Mesendoderm (in vitro differentiated cells): ENCODE measurements at regions not wholly inside any gene's neighbourhood (a gene's known extent, or its start where the extent isn't known, plus 50 kb on each side); places are given as distances from the start of the nearest gene placed in this dataset.

ENCODE experiments used
- DNase-seq: peaks from one replicate; pipeline ENCODE4 v3.0.0; 2013
- H2AK5ac ChIP-seq: 2 replicates; pipeline ENCODE4 v1.6.1; 2013; ENCODE audit warnings: low read length, inconsistent platforms
- H2BK120ac ChIP-seq: 2 replicates; pipeline ENCODE4 v1.6.1; 2013; ENCODE audit warnings: low read depth, mild to moderate bottlenecking, low read length, moderate library complexity, mixed read lengths
- H2BK15ac ChIP-seq: replicated peaks from 2 replicates; pipeline ENCODE4 v1.6.1; 2013; ENCODE audit warnings: low read depth, mild to moderate bottlenecking, moderate library complexity
- H2BK5ac ChIP-seq: 2 replicates; pipeline ENCODE4 v1.6.1; 2013; ENCODE audit warnings: low read length, inconsistent platforms
- H3K18ac ChIP-seq: 2 replicates; pipeline ENCODE4 v1.6.1; 2013; ENCODE audit warnings: mild to moderate bottlenecking, low read length, mixed read lengths
- H3K23ac ChIP-seq: one replicate; pipeline ENCODE4 v1.6.1; 2013; ENCODE audit warnings: low read length
- H3K27ac ChIP-seq: 2 replicates; pipeline ENCODE4 v1.5.1; 2013; ENCODE audit warnings: low read depth, mild to moderate bottlenecking, inconsistent platforms, low read length, moderate library complexity
- H3K27me3 ChIP-seq: 2 replicates; pipeline ENCODE4 v1.6.1; 2013; ENCODE audit warnings: low read length, control low read depth, mild to moderate bottlenecking, inconsistent platforms; ENCODE audit not compliant: insufficient read depth, poor library complexity
- H3K36me3 ChIP-seq: 2 replicates; pipeline ENCODE4 v1.6.1; 2013; ENCODE audit warnings: low read length, inconsistent platforms; ENCODE audit not compliant: control insufficient read depth, insufficient read depth
- H3K4ac ChIP-seq: one replicate; pipeline ENCODE4 v1.6.1; 2013; ENCODE audit warnings: low read depth, mild to moderate bottlenecking, low read length, moderate library complexity
- H3K4me1 ChIP-seq: 2 replicates; pipeline ENCODE4 v1.6.1; 2013; ENCODE audit warnings: low read depth, low read length, inconsistent platforms; ENCODE audit not compliant: control insufficient read depth
- H3K4me2 ChIP-seq: 2 replicates; pipeline ENCODE4 v1.6.1; 2013; ENCODE audit warnings: low read length
- H3K4me3 ChIP-seq: 2 replicates; pipeline ENCODE4 v1.5.1; 2013; ENCODE audit warnings: mild to moderate bottlenecking, low read length
- H3K56ac ChIP-seq: one replicate; pipeline ENCODE4 v1.6.1; 2013; ENCODE audit warnings: low read length
- H3K79me1 ChIP-seq: 2 replicates; pipeline ENCODE4 v1.6.1; 2013; ENCODE audit warnings: low read length, inconsistent platforms
- H3K79me2 ChIP-seq: 2 replicates; pipeline ENCODE4 v1.6.1; 2013; ENCODE audit warnings: mild to moderate bottlenecking, low read length; ENCODE audit not compliant: control insufficient read depth, insufficient read depth
- H3K9ac ChIP-seq: 2 replicates; pipeline ENCODE4 v1.6.1; 2013; ENCODE audit warnings: low read length, inconsistent platforms
- H4K5ac ChIP-seq: one replicate; pipeline ENCODE4 v1.6.1; 2013; ENCODE audit warnings: low read length
- H4K8ac ChIP-seq: one replicate; pipeline ENCODE4 v1.6.1; 2013; ENCODE audit warnings: low read depth, mild to moderate bottlenecking, control low read depth, low read length, moderate library complexity
- WGBS: extraction: QIAGEN DNeasy Blood & Tissue Kit; methylation state at CpG from one replicate; pipeline ENCODE4 v1.1.7; 2013; ENCODE audit warnings: low lambda C conversion rate, missing lambda C conversion rate; ENCODE audit not compliant: insufficient coverage; ENCODE audit errors: extremely low coverage; 5-methylcytosine and 5-hydroxymethylcytosine counted together

- no peaks in the 10 kb centered on the region for H3K79me1 ChIP-seq
- no peak overlapping the region for H2BK15ac ChIP-seq
Observed at GRCh38 chr18:28457784-28458183, 280.9 kb upstream of the CDH2 start.

GRCh38 chr18:28455971-28456370 is 279.0 kb upstream of the CDH2 start:
- Histone ChIP-seq H3K4me3 (no peak overlapping the region), H3K56ac (no peak overlapping the region), H3K79me2 (no peaks in the 10 kb centered on the region), H3K23ac (no peak overlapping the region), H3K4ac (no peak overlapping the region), H2AK5ac (no peak overlapping the region), H3K27ac (no peak overlapping the region), H3K79me1 (no peaks in the 10 kb centered on the region), H3K9ac (no peak overlapping the region), H4K5ac (no peak overlapping the region), H4K8ac (no peak overlapping the region), H2BK120ac (no peak overlapping the region), H3K4me2 (no peak overlapping the region), H3K4me1 (no peaks in the 10 kb centered on the region), H3K18ac (no peak overlapping the region), H2BK5ac (no peak overlapping the region), H3K27me3 (no peaks in the 10 kb centered on the region), H3K36me3 (no peaks in the 10 kb centered on the region), H2BK15ac (no peak overlapping the region)
- DNase-seq: no peak
- no CpG with 5 or more reads among the region's 2 CpGs for WGBS

More at GRCh38 chr18:28457784-28458183, 280.9 kb upstream of the CDH2 start:
- no peak overlapping the region for H2AK5ac ChIP-seq
- H3K27ac ChIP-seq: no peak overlapping the region
- no peak overlapping the region for H3K56ac ChIP-seq
- no peak overlapping the region for H3K4me3 ChIP-seq
- no peak overlapping the region for H3K18ac ChIP-seq
- no peak overlapping the region for H2BK5ac ChIP-seq
- H3K4ac ChIP-seq: no peak overlapping the region
- H3K36me3 ChIP-seq: no peaks in the 10 kb centered on the region
- no peak overlapping the region for H2BK120ac ChIP-seq
- H3K4me1 ChIP-seq: no peaks in the 10 kb centered on the region
- WGBS: no CpG with 5 or more reads among the region's 2 CpGs
- H4K5ac ChIP-seq: no peak overlapping the region
- H4K8ac ChIP-seq: no peak overlapping the region
- no peak overlapping the region for H3K4me2 ChIP-seq
- H3K9ac ChIP-seq: no peak overlapping the region
- H3K79me2 ChIP-seq: no peaks in the 10 kb centered on the region
- no peaks in the 10 kb centered on the region for H3K27me3 ChIP-seq
- no peak for DNase-seq
- no peak overlapping the region for H3K23ac ChIP-seq

GRCh38 chr18:28439870-28440269 is 262.9 kb upstream of the CDH2 start:
- Histone ChIP-seq H3K4me2 (no peak overlapping the region), H3K36me3 (no peaks in the 10 kb centered on the region)

DNA sequence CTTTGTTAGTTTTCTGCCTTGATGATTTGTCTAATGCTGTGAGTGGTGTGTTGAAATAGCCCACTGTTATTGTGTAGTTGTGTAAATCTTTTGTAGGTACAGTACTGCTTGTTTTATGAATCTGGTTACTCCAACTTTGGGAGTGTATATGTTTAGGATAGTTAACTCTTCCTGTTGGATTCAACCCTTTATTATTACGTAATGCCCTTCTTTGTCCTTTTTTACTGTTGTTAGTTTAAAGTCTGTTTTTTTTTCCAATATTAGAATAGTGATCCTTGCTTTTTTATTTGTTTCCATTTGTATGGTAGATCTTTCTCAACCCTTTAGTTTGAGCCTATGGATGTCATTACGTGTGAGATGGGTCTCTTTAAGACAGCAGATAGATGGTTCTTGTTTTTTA is 261.5 kb upstream of the CDH2 start:
- no peak overlapping the region for H3K4ac ChIP-seq
- no CpG with 5 or more reads among the region's 2 CpGs for WGBS
- H3K18ac ChIP-seq: no peak overlapping the region
- no peak overlapping the region for H3K56ac ChIP-seq
- H2BK120ac ChIP-seq: no peak overlapping the region
- no peak overlapping the region for H2BK15ac ChIP-seq
- H3K79me1 ChIP-seq: no peaks in the 10 kb centered on the region
- no peak overlapping the region for H3K4me3 ChIP-seq
- H3K36me3 ChIP-seq: no peaks in the 10 kb centered on the region
- H2AK5ac ChIP-seq: no peak overlapping the region
- no peaks in the 10 kb centered on the region for H3K79me2 ChIP-seq
- no peak overlapping the region for H4K5ac ChIP-seq
- H2BK5ac ChIP-seq: no peak overlapping the region
- no peak overlapping the region for H3K27ac ChIP-seq
- no peak overlapping the region for H3K23ac ChIP-seq
- no peak overlapping the region for H3K4me2 ChIP-seq
- H4K8ac ChIP-seq: no peak overlapping the region
- H3K9ac ChIP-seq: no peak overlapping the region
- no peaks in the 10 kb centered on the region for H3K27me3 ChIP-seq
- no peaks in the 10 kb centered on the region for H3K4me1 ChIP-seq
- DNase-seq: no peak

More at GRCh38 chr18:28439870-28440269, 262.9 kb upstream of the CDH2 start:
- no peak overlapping the region for H3K9ac ChIP-seq
- no peak overlapping the region for H3K4ac ChIP-seq
- no peak overlapping the region for H2BK120ac ChIP-seq
- H3K23ac ChIP-seq: no peak overlapping the region
- H3K4me1 ChIP-seq: no peaks in the 10 kb centered on the region
- no peak overlapping the region for H3K56ac ChIP-seq
- H2AK5ac ChIP-seq: no peak overlapping the region
- no peaks in the 10 kb centered on the region for H3K79me2 ChIP-seq
- H2BK15ac ChIP-seq: no peak overlapping the region
- H3K27ac ChIP-seq: no peak overlapping the region
- no peak overlapping the region for H4K5ac ChIP-seq
- no peak overlapping the region for H2BK5ac ChIP-seq
- no peaks in the 10 kb centered on the region for H3K27me3 ChIP-seq
- no peak overlapping the region for H4K8ac ChIP-seq
- H3K18ac ChIP-seq: no peak overlapping the region
- DNase-seq: no peak
- no peaks in the 10 kb centered on the region for H3K79me1 ChIP-seq
- no peak overlapping the region for H3K4me3 ChIP-seq

DNA sequence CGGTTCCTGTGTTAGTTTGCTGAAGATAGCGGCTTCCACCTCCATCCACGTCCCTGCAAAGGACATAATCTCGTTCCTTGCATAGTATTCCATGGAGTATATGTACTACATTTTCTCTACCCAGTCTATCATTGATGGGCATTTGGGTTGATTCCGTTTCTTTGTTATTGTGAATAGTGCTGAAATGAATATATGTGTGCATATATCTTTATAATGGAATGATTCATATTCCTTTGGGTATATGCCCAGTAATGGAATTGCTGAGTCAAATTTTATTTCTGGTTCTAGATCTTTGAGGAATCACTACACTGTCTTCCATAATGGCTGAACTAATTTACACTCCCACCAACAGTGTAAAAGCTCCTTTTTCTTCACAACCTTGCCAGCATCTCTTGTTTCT is 255.4 kb upstream of the CDH2 start:
- no peak overlapping the region for H3K4ac ChIP-seq
- no CpG with 5 or more reads among the region's 5 CpGs for WGBS

DNA sequence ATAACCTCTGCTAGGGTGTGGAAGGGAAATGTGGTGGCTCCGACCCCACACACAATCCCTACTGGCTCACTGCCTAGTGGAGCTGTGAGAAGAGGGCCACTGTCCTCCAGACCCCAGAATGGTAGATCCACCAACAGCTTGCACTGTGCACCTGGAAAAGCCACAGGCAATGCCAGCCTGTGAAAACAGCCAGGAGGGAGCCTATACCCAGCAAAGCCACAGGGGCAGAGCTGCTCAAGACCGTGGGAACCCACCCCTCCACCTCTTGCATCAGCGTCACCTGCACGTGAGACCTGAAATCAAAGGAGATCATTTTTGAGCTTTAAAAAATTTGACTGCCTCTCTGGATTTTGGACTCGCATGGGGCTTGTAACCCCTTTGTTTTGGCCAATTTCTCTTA is 249.0 kb upstream of the CDH2 start:
- Histone ChIP-seq H2BK5ac (no peak overlapping the region), H2BK15ac (no peak overlapping the region), H3K36me3 (no peaks in the 10 kb centered on the region), H3K4me1 (no peaks in the 10 kb centered on the region), H4K5ac (no peak overlapping the region), H3K9ac (no peak overlapping the region), H3K4me2 (no peak overlapping the region), H4K8ac (no peak overlapping the region), H3K27me3 (no peaks in the 10 kb centered on the region), H2AK5ac (no peak overlapping the region), H3K23ac (no peak overlapping the region), H3K79me2 (no peaks in the 10 kb centered on the region), H3K56ac (no peak overlapping the region), H3K4me3 (no peak overlapping the region), H3K18ac (no peak overlapping the region), H3K4ac (no peak overlapping the region), H3K27ac (no peak overlapping the region), H2BK120ac (no peak overlapping the region), H3K79me1 (no peaks in the 10 kb centered on the region)
- no peak for DNase-seq
- WGBS: no CpG with 5 or more reads among the region's 5 CpGs

More for the DNA sequence above, 255.4 kb upstream of the CDH2 start:
- Histone ChIP-seq H3K4me1 (no peaks in the 10 kb centered on the region), H3K27me3 (no peaks in the 10 kb centered on the region), H2BK120ac (no peak overlapping the region), H3K9ac (no peak overlapping the region), H3K27ac (no peak overlapping the region), H4K8ac (no peak overlapping the region), H2BK15ac (no peak overlapping the region), H2AK5ac (no peak overlapping the region), H4K5ac (no peak overlapping the region), H3K23ac (no peak overlapping the region), H2BK5ac (no peak overlapping the region), H3K36me3 (no peaks in the 10 kb centered on the region), H3K56ac (no peak overlapping the region), H3K4me2 (no peak overlapping the region), H3K18ac (no peak overlapping the region), H3K79me2 (no peaks in the 10 kb centered on the region), H3K79me1 (no peaks in the 10 kb centered on the region), H3K4me3 (no peak overlapping the region)
- DNase-seq: no peak
